ENCODE measurements at regions not wholly inside any gene's neighbourhood (a gene's known extent, or its start where the extent isn't known, plus 50 kb on each side); places are given as distances from the start of the nearest gene placed in this dataset.

GRCh38 chr6:78530208-78530607, 337.1 kb upstream of the IRAK1BP1 start:
- Histone ChIP-seq H3K27me3 (ENCODE audit: insufficient read depth) (no peaks in the 10 kb centered on the region), H2AFZ (ENCODE audit: low read depth) (no peak overlapping the region), H3K4me2 (no peak overlapping the region), H3K4me1 (ENCODE audit: control insufficient read depth in 1 of 2, insufficient read depth in 2 of 2, low read depth in 1 of 2, low read length in 1 of 2) (no peaks in the 10 kb centered on the region; a peak in 1 of 4 replicates), H4K20me1 (ENCODE audit: insufficient read depth) (no peaks in the 10 kb centered on the region), H3K9ac (no peak overlapping the region), H3K4me3 (ENCODE audit: low read depth in 2 of 2, low read length in 1 of 2) (no peak overlapping the region), H3K9me3 (no peaks in the 10 kb centered on the region), H3F3A (replicated peaks; ENCODE audit: insufficient read depth) (no peaks in the 10 kb centered on the region), H3K9me2 (no peaks in the 10 kb centered on the region), H3K36me3 (replicated peaks in 1 of 2; ENCODE audit: control insufficient read depth in 1 of 2, insufficient read depth in 2 of 2, low read length in 1 of 2) (no peaks in the 10 kb centered on the region), H3K27ac (ENCODE audit: low read depth in 2 of 2, low read length in 1 of 2) (no peak overlapping the region), H3K79me2 (ENCODE audit: insufficient read depth) (no peaks in the 10 kb centered on the region)
- no peak for DNase-seq
- 59% methylated on average over 3 of the region's 3 CpGs for WGBS (ENCODE audit: low lambda C conversion rate)
- ChIA-PET CTCF (interaction anchor here (1.1 to 1.3 kb wide), 2 partner anchors 19 kb away, joined by 3 read pairs; no protein-coding TSS in a partner anchor), POLR2A (no interaction called here)
- TF ChIP-seq, protein P1, sequence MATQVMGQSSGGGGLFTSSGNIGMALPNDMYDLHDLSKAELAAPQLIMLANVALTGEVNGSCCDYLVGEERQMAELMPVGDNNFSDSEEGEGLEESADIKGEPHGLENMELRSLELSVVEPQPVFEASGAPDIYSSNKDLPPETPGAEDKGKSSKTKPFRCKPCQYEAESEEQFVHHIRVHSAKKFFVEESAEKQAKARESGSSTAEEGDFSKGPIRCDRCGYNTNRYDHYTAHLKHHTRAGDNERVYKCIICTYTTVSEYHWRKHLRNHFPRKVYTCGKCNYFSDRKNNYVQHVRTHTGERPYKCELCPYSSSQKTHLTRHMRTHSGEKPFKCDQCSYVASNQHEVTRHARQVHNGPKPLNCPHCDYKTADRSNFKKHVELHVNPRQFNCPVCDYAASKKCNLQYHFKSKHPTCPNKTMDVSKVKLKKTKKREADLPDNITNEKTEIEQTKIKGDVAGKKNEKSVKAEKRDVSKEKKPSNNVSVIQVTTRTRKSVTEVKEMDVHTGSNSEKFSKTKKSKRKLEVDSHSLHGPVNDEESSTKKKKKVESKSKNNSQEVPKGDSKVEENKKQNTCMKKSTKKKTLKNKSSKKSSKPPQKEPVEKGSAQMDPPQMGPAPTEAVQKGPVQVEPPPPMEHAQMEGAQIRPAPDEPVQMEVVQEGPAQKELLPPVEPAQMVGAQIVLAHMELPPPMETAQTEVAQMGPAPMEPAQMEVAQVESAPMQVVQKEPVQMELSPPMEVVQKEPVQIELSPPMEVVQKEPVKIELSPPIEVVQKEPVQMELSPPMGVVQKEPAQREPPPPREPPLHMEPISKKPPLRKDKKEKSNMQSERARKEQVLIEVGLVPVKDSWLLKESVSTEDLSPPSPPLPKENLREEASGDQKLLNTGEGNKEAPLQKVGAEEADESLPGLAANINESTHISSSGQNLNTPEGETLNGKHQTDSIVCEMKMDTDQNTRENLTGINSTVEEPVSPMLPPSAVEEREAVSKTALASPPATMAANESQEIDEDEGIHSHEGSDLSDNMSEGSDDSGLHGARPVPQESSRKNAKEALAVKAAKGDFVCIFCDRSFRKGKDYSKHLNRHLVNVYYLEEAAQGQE (IDR thresholded peaks at IDR 0.05; ENCODE audit: low read depth, low read length), result peak; percentile 92
- TF ChIP-seq, protein P2, sequence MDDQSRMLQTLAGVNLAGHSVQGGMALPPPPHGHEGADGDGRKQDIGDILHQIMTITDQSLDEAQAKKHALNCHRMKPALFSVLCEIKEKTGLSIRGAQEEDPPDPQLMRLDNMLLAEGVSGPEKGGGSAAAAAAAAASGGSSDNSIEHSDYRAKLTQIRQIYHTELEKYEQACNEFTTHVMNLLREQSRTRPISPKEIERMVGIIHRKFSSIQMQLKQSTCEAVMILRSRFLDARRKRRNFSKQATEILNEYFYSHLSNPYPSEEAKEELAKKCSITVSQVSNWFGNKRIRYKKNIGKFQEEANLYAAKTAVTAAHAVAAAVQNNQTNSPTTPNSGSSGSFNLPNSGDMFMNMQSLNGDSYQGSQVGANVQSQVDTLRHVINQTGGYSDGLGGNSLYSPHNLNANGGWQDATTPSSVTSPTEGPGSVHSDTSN (IDR thresholded peaks at IDR 0.05), result no peak
- no peak for TF ChIP-seq YY1 (IDR thresholded peaks at IDR 0.05; ENCODE audit: low read depth)

DNA sequence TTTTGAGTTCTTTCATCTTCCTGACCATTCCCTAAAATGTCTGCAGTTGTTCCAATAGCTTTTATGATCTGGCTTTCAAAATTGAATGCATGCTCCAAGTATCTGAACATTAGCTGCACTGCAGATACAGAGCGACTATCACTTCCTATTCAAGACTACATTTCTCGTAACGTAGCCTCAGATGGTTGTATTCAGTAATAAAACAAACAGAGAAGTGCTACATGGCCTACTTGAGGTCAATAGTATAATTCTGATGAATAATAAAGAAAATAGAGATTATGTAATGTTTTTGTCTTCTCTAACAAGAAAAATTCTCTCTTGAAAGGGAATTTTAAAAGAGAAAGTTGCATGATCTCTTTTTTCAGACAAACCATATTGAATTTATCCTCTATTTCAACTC, 333.9 kb upstream of the IRAK1BP1 start:
- H3K4me2 ChIP-seq, result no peak overlapping the region
- no peak overlapping the region for H3K9ac ChIP-seq
- H3K9me3 ChIP-seq, result no peaks in the 10 kb centered on the region
- peaks cover 0 to 5% of the 10 kb centered on the region in 2 experiments; a peak in 1 of 4 replicates for H3K4me1 ChIP-seq (ENCODE audit: control insufficient read depth in 1 of 2, insufficient read depth in 2 of 2, low read depth in 1 of 2, low read length in 1 of 2)
- no peaks in the 10 kb centered on the region for H4K20me1 ChIP-seq (ENCODE audit: insufficient read depth)
- no peak overlapping the region for H3K4me3 ChIP-seq (ENCODE audit: low read depth in 2 of 2, low read length in 1 of 2)
- no peaks in the 10 kb centered on the region for H3K27me3 ChIP-seq (ENCODE audit: insufficient read depth)
- POLR2A ChIA-PET, result no interaction called here
- no peaks in the 10 kb centered on the region for H3F3A ChIP-seq (replicated peaks; ENCODE audit: insufficient read depth)
- no peaks in the 10 kb centered on the region for H3K9me2 ChIP-seq
- 98% methylated on average over 3 of the region's 3 CpGs for WGBS (ENCODE audit: low lambda C conversion rate)
- H3K36me3 ChIP-seq (replicated peaks in 1 of 2; ENCODE audit: control insufficient read depth in 1 of 2, insufficient read depth in 2 of 2, low read length in 1 of 2), result no peaks in the 10 kb centered on the region
- no peak for DNase-seq
- no peak overlapping the region for H3K27ac ChIP-seq (ENCODE audit: low read depth in 2 of 2, low read length in 1 of 2)
- CTCF ChIA-PET, result interaction anchor here (1.0 kb wide), 1 partner anchor 45 kb away, joined by 3 read pairs; no protein-coding TSS in a partner anchor
- H3K79me2 ChIP-seq (ENCODE audit: insufficient read depth), result no peaks in the 10 kb centered on the region
- no peak overlapping the region for H2AFZ ChIP-seq (ENCODE audit: low read depth)
- TF ChIP-seq ELF1 (IDR thresholded peaks at IDR 0.05) (no peak), FOXM1 (IDR thresholded peaks at IDR 0.05; ENCODE audit: low read depth) (no peak), TCF12 (IDR thresholded peaks at IDR 0.05) (no peak), GABPA (IDR thresholded peaks at IDR 0.05; ENCODE audit: low read depth) (no peak), RFX5 (IDR thresholded peaks at IDR 0.05; ENCODE audit: low read length) (no peak), RAD21 (IDR thresholded peaks at IDR 0.05; ENCODE audit: low read length) (no peak), EP300 (IDR thresholded peaks at IDR 0.05; ENCODE audit: borderline replicate concordance in 1 of 2, low read depth in 1 of 2, low read length in 1 of 2) (no peak), RCOR1 (IDR thresholded peaks at IDR 0.05; ENCODE audit: low read length) (no peak), JUND (IDR thresholded peaks at IDR 0.05) (no peak), USF2 (IDR thresholded peaks at IDR 0.05; ENCODE audit: borderline replicate concordance, low read depth, low read length) (no peak)
- TF ChIP-seq, protein P2 (IDR thresholded peaks at IDR 0.05), result no peak
- TF ChIP-seq, protein P3, sequence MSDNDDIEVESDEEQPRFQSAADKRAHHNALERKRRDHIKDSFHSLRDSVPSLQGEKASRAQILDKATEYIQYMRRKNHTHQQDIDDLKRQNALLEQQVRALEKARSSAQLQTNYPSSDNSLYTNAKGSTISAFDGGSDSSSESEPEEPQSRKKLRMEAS (IDR thresholded peaks at IDR 0.05; ENCODE audit: low read depth), result no peak
- TF ChIP-seq, protein P4, sequence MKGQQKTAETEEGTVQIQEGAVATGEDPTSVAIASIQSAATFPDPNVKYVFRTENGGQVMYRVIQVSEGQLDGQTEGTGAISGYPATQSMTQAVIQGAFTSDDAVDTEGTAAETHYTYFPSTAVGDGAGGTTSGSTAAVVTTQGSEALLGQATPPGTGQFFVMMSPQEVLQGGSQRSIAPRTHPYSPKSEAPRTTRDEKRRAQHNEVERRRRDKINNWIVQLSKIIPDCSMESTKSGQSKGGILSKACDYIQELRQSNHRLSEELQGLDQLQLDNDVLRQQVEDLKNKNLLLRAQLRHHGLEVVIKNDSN (IDR thresholded peaks at IDR 0.05; ENCODE audit: borderline replicate concordance, low read depth), result no peak
- TF ChIP-seq, protein P1 (IDR thresholded peaks at IDR 0.05; ENCODE audit: low read depth, low read length), result no peak
